ENCODE measurements at regions not wholly inside any gene's neighbourhood (a gene's known extent, or its start where the extent isn't known, plus 50 kb on each side); places are given as distances from the start of the nearest gene placed in this dataset.
"Not testable (repeated sequence)": the region's sequence is repeated elsewhere in the genome, so short reads cannot be mapped to it uniquely, and the experiment has no call there.

DNA sequence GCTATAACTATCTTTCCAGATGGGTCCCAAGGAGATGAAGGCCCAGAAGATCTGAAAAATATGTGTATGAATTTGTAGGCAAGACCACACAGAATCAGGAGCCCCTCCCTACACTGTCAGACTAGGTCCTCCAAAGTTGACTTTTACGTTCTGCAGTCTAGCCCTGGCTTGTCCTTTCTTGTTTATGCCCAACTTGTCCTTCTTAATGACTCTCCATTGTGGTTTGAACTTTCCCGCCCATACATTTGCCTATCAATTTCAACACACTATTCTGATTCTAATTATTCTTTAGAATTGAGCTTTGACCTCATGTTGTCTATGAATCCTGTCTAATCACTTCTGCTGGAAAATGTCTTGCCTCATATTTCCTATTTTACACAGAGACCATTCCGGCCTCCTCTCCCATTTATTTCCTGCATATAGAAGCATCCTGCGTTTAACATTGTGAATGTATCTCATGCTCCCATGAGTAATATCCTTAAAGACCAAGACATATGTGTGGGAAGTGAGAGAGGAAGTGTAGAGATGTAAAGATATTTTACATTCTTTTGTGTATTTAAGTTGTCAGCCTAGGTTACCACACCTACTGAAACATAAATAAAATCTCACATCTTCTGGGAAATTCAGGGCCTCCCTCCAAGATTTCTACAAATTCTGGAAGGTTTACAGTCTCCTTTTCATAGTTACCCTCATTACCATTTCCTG lies 348.3 kb downstream of the BCKDHB start:
- DNase-seq (ENCODE audit: low read depth) = no peak

DNA sequence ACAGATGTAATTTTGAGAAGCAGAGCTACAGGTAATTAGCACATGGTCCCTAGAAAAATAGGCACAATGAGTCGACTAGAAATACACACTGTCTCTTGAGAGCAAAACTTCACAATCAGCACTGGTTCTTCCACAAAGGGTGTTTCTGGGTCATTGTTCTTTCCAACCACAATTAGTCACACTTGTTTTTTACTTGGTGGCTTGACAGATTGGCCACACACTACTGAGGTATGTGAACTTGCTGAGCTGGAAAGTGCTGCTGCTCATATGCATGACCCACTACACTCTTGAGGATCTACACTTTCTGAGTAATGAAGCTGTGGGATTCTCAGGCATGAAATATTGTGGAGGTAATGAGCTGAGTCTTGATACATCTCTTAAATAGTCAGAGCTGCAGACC lies 347.7 kb downstream of the BCKDHB start:
- DNase-seq (ENCODE audit: low read depth) = no peak

DNA sequence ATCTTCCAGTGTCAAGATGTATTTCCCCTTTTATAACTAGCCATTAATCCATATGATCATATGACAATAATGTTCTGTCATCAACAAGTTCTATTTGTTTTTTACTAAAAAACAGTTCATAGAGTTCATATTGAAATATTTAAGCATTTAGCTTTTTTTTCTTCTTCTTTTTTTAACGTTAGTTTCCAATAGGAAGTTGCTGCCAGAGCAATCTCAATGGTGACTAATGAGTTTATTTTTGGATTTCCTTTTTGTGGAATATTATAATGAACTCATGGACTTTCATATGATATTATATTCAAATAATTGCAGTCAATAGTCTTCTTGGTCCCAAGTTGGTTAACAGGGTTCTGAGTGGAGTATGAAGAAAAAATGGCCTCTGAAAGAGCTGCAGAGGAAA lies 343.3 kb downstream of the BCKDHB start:
- no peak for DNase-seq (ENCODE audit: low read depth)

DNA sequence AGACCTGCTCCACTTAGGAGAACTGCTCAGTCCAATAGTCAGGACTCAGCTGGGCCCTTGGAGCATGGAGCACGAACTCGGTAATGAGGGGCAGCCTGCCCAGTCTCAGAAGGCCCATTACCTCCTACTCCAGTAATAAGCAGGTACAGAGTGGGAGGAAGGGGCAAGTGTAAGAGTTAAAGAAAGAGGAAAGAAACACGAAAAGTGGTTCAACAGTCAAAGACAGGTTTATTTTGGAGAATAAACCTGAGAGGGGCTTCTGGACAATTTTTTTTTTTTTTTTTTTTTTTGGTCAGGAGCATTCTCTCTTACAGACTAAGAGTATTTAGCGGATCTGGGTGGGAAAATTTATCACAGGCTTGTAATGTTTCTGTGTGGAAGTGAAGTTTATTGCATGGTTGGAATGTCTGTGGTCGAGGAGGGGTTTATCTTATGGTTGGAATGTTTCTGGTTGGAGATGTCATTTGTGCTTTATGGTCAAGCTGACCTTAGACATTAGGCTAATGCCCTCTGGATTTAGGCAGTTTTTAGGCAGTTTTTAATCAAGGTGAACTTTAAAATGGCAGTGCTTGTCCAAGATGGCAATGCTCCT lies 340.1 kb downstream of the BCKDHB start:
- DNase-seq (ENCODE audit: low read depth) = no peak

DNA sequence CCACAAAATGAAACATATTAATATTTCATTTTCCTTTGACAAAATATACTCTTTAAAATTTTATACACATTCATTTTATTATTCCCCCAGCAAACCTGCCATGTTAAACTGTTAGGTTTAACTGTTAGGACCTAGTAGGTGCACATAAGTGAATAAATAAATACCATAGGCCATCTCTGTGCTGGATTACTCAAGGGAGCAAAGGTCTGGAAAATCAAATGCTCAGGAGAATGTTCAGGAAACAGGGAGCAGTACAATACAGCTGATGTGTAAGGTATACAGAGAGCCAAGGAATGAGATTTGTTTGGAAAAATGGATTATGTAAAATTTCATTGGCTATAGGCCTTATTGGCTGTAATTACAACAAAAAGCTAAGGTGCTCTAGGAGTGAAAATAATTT lies 339.3 kb downstream of the BCKDHB start:
- DNase-seq (ENCODE audit: low read depth) = no peak

DNA sequence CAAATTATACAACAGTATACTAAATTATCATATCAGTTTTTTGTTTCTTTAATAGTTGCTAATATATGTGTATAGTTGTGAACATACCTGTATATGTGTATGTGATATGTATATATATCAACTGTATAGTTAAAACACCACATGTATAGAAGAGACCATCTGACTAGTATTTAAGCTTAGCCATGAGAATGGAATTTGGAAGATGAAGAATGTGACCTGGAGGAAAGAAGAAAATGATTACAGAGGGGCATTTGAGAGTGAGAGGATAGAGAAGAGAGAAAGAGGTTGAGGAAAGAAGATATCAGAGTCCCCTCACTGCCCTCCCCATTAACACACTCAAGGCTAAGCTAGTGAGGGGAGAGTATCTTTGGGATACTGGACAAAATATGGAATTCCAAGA lies 335.9 kb downstream of the BCKDHB start:
- no peak for DNase-seq (ENCODE audit: low read depth)

DNA sequence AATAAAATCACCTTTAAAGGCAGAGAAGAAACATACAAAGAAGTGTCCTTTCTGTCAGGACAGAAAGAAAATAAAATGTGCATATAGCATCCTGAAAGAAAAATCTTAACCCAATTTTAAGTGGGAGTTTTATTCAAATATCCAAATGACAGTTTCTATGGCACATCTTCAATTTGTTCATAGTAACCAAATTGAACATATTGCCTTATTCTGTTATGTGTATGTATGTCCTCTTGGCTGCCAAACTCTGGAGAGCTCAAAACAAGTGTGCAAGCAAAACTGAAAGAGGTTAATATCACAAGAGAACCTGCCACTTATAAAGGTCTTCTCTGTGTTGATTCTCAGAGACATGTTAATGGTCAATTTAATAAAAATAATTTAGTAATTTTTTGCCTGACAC lies 334.7 kb downstream of the BCKDHB start:
- DNase-seq (ENCODE audit: low read depth) = no peak

DNA sequence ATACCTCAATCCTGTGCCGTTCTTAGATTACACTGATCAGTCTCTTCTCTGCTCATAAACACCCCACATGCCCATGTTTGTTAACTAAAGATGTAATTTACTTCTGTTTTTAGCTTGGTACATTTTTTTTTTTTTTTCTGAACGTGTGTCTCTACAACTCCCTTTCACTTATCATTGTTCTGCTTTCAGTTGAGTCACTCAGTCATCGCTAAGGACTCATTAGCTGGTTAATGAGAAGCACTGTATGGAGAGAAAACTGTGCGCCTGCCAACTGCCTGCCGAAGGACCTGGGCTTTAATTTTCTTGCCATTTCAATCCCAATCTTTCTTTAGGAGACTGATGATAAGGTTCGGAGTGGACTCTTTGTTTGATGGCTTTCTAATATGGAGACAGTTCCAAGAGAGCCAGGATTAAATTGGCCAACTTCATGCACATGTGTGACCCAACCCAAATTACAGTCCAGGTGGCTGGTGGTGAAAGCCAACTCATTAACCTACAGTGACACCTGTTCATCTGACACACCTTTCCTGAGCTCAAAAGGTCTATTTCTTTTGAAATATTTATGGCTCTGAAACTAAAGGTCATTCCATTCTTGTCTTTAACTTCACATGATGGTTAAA lies 334.1 kb downstream of the BCKDHB start:
- no peak for DNase-seq (ENCODE audit: low read depth)

DNA sequence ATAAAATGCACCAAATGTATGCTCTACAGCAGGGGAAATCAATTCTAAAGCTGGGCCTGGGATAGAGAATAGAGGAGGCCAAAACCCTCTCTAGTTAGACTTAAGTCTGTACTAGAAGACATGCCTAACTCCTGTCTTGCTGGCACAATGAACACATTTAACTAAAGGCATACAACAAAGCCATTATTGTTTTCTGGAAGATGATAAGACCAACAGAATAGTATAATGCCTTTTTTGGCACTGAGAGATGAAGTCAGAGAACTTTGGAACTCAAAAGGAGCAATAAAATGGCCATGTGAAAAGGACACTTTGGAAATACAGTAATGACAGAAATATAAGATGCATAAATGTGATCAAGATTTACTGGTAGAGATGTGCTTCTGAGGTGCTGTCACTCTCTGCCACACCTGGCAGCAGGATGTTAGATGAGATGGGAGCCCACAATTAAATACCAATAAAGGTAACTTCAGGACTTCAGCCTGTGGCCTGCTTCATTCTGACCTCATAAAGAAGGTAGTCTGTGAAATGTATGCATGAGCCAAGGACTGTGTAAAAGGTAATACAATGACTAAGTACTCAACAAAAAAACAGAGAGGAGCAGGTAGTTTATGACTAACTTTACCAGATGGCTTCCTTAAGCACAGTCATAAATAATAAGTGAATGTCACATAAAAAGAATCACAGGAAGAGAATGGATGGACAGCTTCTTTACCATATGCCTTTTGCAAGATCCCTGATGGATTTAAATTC lies 333.4 kb downstream of the BCKDHB start:
- no peak for DNase-seq (ENCODE audit: low read depth)

DNA sequence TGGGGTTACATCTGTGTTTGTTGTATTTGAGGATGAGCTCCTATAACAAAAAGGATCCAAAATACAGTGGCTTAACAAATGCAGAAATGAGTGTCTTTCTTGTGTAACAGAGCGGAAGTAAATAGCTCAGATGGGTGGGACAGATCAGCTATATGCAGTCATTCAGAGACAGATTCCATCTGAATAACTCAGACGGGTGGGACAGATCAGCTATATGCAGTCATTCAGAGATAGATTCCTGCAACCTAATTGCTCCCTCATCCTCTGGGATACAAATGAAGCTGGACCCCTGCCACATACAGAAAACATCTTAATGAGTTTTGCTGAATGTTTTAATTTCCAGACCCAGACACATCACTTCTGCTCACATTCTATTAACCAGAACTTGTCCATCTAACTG lies 332.3 kb downstream of the BCKDHB start:
- DNase-seq (ENCODE audit: low read depth) = peak; percentile 5

DNA sequence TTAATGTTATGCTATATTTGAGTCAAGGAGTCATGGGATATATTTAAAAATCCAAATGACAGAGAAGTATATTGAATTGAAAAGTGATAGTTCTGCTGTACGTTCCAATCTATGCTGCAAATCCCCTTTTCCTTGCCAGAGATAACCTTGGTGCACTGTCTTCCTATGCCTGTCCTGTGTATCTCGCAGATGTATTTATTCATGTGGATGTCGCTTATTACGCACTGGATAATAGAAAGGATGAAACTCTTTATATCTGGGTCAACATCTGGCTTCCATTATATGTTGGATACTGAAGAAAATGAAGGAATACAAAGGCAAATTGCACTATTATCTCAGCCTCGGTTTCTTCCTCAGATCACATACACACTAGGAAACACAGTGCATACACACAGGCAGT lies 331.3 kb downstream of the BCKDHB start:
- DNase-seq (ENCODE audit: low read depth) = no peak

DNA sequence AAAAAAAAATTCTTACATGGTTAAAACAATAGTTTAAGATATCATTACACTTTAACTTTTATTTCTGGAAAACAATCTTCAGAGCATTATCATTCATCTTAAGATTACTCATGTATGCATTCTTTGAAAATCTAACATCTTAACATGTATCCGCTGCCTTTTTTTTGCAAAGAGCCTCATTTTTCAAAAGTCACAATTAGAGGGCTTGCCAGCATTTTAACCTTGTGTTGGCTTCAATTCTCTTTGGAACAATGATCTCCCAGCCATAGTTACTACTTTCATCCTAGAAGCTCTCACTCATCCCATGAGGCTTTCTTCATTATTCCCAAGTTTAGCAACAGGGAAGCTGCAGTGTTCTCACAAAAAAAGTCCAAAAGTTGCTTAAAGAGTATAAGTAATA lies 330.8 kb downstream of the BCKDHB start:
- no peak for DNase-seq (ENCODE audit: low read depth)

DNA sequence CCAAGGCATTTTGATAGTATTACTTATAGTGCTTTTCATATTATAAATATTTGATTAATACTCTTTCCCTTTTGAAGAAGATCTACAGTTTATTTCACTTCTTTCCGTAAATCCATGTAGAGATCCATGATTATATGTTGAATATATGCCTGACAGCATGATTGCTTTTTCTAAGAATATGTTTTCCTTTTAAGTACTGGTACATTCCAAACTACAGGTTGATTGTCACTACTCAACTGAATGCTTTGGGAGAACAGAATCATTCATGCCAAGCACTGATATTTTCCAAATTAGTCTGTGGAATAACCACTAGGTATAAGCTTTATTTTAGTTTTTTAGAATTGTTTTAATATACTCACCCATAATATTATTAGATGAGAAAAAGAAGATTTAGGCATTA lies 330.2 kb downstream of the BCKDHB start:
- DNase-seq (ENCODE audit: low read depth) = no peak

DNA sequence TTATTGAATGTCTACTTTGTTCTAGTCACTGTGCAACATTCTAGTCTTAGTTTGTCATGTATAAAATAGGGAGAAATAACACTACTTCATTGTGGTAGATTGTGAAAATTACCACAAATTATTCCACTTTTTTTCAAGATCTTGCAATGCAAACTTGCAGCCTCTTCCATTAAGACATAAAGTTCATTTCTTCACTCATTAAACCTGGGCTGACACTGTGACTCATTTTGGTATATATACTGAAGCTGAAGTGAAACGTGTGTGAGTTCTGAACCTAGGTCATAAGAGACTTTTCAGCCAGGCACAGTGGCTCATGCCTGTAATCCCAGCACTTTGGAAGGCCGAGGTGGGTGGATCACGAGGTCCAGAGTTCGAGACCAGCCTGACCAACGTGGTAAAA lies 329.0 kb downstream of the BCKDHB start:
- DNase-seq (ENCODE audit: low read depth) = no peak

DNA sequence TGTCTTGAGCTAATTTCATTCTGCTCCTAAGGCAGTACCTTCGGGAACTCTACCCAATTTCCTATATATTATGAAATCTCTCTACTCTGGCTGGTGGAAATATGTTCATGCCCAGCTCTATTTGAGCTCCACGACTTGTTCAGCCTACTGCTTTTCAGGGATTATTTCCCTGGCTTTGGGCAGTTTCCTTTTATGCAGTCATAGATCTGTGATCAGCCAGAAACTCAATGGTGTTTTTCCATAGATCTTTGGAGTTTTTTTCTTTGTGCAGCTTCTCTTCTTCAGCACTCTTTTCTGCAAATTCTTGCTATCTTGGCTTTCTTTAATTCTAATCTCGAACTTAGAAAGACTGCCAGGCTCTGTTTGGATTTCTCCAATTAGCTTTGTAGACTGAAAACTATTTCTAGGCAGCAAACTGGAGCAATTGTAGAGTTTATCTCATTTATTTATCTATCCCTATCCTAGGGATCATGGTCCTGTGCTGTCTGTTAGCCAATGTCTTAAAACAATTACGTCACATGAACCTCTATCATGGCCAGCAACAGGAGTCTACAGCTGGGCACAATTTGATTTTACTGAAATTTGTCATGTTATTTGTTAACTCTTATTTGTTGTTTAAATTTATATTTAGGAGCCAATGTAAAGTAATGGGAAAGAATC lies 328.4 kb downstream of the BCKDHB start:
- DNase-seq (ENCODE audit: low read depth) = no peak

DNA sequence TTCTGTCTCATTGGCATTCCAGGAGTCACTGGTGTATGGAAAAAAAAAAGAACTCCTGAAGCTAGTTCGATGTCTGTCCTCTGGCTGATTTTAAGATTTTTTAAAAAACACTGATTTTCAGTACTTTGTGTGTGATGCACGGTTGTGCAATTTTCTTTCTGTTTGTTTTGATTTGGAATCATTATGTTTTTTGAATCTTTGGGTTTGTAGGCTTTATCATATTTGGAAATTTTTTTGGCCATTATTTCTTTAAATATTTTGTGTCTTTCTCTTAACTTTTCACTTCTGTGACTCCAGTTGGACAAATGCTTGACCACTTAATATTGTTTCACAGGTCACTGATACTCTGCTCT lies 327.2 kb downstream of the BCKDHB start:
- DNase-seq (ENCODE audit: low read depth) = no peak

DNA sequence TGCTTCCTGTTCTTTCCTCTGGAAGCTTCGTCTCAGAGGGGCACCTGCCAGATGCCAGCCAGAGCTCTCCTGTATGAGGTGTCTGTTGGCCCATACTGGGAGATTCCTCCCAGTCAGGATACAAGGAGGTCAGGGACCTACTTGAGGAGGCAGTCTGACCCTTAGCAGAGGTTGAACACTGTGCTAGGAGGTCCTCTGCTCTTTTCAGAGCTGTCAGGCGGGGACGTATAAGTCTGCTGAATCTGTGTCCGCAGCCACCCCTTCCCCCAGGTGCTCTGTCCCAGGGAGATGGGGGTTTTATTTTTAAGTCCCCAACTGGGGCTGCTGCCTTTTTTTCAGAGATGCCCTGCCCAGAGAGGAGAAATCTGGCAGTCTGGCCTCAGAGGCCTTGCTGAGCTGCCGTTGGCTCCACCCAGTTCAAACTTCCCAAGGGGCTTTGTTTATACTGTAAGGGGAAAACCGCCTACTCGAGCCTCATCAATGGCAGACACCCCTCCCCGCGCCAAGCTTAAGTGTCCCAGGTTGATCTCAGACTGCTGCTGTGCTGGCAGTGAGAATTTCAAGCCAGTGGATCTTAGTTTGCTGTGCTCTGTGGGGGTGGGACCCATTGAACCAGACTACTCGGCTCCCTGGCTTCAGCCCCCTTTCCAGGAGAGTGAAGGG lies 326.7 kb downstream of the BCKDHB start:
- no peak for DNase-seq (ENCODE audit: low read depth)

DNA sequence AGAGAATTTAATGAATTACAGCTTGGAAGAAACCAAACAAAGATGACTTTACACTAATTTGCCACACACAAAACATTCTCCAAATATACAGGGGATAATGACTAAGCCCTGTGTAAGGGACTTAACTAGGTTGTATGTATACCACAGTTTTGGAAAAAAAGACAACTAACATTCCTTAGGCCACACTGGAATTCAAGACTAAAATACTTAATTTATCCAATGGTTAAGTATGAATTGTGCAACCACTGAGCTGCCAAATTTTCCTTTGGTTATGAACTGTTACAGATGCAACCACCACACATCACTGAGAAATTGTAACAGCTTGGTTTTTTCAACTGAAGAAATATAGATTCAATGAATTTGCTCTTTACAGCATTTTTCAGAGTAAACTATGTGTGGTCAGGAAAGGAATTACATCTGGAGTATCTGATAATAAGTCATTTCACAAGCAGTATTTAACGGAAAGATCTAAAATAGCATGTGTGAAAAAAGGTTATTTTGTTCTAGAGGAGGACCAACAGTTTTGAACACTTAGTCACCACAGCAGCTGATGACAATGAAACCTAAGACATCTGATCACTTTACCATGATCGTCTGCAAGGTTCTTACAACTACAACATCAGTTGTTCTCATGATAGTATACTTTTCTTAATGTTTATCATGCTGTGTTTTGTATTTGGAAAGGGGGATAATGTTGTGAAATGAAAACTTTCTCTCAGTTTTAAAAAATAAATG lies 318.8 kb downstream of the BCKDHB start:
- peak; percentile 24 for DNase-seq (ENCODE audit: low read depth)

DNA sequence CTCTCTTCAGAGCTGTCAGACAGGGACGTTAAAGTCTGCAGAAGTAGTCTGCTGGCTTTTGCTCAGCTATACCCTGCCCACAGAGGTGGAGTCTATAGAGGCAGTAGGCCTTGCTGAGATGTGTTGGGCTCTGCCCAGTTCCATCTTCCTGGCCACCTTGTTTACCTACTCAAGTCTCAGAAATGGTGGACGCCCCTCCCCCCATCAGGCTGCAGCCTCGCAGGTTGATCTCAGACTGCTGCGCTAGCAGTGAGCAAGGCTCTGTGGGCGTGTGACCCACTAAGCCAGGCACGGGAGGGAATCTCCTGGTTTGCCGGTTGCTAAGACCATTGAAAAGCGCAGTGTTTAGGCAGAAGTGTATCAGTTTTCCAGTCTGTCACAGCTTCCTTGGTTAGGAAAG lies 305.0 kb downstream of the BCKDHB start:
- no peak for DNase-seq (ENCODE audit: low read depth)

DNA sequence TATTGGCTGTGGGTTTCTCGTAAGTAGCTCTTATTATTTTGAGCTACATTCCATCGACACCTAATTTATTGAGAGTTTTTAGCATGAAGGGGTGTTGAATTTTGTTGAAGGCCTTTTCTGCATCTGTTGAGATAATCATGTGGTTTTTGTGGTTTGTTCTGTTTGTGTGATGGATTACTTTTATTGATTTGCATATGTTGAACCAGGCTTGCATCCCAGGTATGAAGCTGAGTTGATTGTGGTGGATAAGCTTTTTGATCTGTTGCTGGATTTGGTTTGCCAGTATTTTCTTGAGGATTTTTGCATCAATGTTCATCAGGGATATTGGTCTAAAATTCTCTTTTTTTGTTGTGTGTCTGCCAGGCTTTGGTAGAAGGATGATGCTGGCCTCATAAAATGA lies 301.5 kb downstream of the BCKDHB start:
- DNase-seq (ENCODE audit: low read depth) = not testable (repeated sequence)

DNA sequence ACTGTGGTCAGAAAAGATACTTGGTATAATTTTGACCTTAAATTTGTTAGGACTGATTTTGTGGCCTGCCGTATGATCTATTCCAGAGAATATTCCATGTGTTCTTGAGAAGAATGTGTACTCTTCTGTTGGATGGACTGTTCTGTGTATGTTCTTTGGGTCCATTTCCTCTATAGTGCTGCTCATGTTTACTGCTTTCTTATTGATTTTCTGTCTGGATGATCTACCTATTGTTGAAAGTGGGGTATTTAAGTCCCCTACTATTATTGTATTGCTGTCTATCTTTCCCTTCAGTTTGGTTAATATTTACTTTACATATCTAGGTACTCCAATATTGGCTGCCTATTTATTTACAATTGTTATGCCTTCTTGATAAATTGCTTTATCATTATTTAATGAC lies 298.4 kb downstream of the BCKDHB start:
- DNase-seq (ENCODE audit: low read depth) = no peak
